Adrenal gland (tissue), 9 donors: ENCODE measurements at regions not wholly inside any gene's neighbourhood (a gene's known extent, or its start where the extent isn't known, plus 50 kb on each side); places are given as distances from the start of the nearest gene placed in this dataset.

Source experiments
- DNase-seq, 7 donors: peaks; one replicate each; pipeline ENCODE4 v3.0.0-alpha.2; 2019 to 2020
- H3K27ac ChIP-seq, 5 donors: fragments of 200-600 bp; sonication (generic) in 4 of 5; 1 replicate in 3 of 5; 2 replicates in 2 of 5; pipeline versions ENCODE4 v1.5.1 to v1.8.0; 2016 to 2020; ENCODE audit warnings: mild to moderate bottlenecking in 1 of 5
- H3K27me3 ChIP-seq: fragments of 200-600 bp; 2 replicates; pipeline ENCODE4 v1.8.0; 2021
- H3K36me3 ChIP-seq, 2 donors: fragments of 200-600 bp; replicated peaks in 1 of 2; 1 replicate in 1 of 2; 2 replicates in 1 of 2; pipeline versions ENCODE4 v1.5.1 to v1.8.0; 2018 to 2022
- H3K4me1 ChIP-seq, 2 donors: fragments of 200-600 bp; replicated peaks in 1 of 2; 1 replicate in 1 of 2; 2 replicates in 1 of 2; pipeline versions ENCODE4 v1.5.1 to v1.8.0; 2018 to 2021
- H3K4me3 ChIP-seq, 4 donors: fragments of 200-600 bp; sonication (generic) in 3 of 4; one replicate each; pipeline ENCODE4 v1.5.1; 2016 to 2018
- H3K9me3 ChIP-seq, 3 donors: fragments of 200-600 bp; sonication (generic) in 1 of 3; replicated peaks in 1 of 3; 1 replicate in 2 of 3; 2 replicates in 1 of 3; pipeline versions ENCODE4 v1.5.1 to v1.8.0; 2016 to 2021
- CTCF ChIP-seq, 6 experiments: fragments of 450-650 bp in 4 of 6; fragments of 200-600 bp in 2 of 6; sonication (generic) in 1 of 6; IDR thresholded peaks; 1 replicate in 5 of 6; 2 replicates in 1 of 6; pipeline versions ENCODE4 v1.5.1 to v1.8.0; 2016 to 2021; ENCODE audit warnings: antibody characterized with exemption in 6 of 6, mild to moderate bottlenecking in 2 of 6, moderate library complexity in 1 of 6
- POLR2A ChIP-seq, 2 donors: fragments of 450-650 bp; IDR thresholded peaks; one replicate each; pipeline ENCODE4 v1.6.1; 2017; ENCODE audit warnings: antibody characterized with exemption in 2 of 2, mild to moderate bottlenecking in 2 of 2, moderate library complexity in 1 of 2
- WGBS, 4 donors: extraction: QIAGEN DNeasy Blood & Tissue Kit in 2 of 4; methylation state at CpG; one replicate each; pipeline versions ENCODE4 v1.1.5 to v1.1.7; 2013 to 2017; 5-methylcytosine and 5-hydroxymethylcytosine counted together
- intact Hi-C, 2 donors: fragments of 100-400 bp; cut with DNase I; formaldehyde crosslinking; loops; one replicate each; pipeline versions ENCODE4 v1.14.1 to v1.15.0; 2022 to 2023
- donor health status: healthy with polysubstance abuse.
- donor health status: Bipolar disorder and iron deficiency.
- donor health status: DM: yes; HTN: yes; CAD: no.
- donor health status: DM: no; HTN: no; CAD: no.
- donor health status: DM: no; HTN: no; CAD: no.

DNA sequence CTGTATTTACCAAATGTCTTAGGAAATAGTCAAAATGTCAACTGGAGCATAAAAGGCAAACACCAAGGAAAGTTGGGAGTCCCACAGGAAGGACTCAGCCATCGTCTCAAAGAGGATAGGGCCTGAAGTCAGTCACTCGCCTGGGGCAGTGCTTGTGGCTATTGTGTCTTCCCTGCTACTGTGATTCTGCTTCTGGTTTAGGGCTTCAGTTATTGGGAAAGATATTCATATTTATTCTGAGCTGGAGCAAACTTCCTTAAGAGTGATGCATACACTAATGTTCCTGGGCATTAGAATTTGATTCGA, 118.1 kb downstream of the EDEM1 start:
- no peak overlapping the region for H3K4me3 ChIP-seq
- H3K27me3 ChIP-seq = peaks cover 1% of the 10 kb centered on the region
- no peaks in the 10 kb centered on the region for H3K4me1 ChIP-seq
- WGBS, 4 donors = 65 to 90% (median 76%) methylated on average over 3 of the region's 3 CpGs
- no peak overlapping the region for H3K27ac ChIP-seq
- intact Hi-C loops = loop anchor here in 1 of 2 donors (10.0 kb wide), 1 partner anchor 1489 kb away; no protein-coding TSS in a partner anchor
- H3K36me3 ChIP-seq = no peaks in the 10 kb centered on the region
- H3K9me3 ChIP-seq = no peaks in the 10 kb centered on the region
- no peak for DNase-seq
- TF ChIP-seq CTCF (IDR thresholded peaks at IDR 0.05) (no peak), POLR2A (IDR thresholded peaks at IDR 0.05) (no peak)

DNA sequence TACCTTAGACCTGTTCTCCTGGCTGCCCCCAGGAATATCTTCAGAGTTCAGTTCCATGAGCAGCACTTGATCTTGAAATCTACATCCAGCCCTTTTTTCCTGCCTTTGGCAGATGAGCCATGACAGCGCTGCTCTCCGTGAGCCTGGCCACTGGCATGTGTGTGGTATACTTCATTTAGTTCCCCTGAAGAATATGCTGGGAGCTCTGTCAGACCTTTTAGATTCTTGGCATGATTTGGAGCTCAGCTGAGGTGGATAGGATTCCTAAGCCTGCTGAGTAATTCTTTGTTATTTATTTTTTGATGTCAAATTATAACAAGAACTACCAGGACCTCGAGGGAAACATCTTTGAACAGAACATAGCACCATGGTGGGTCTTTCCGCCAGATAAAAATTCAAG, 121.7 kb downstream of the EDEM1 start:
- Histone ChIP-seq H3K9me3 (no peaks in the 10 kb centered on the region), H3K36me3 (no peaks in the 10 kb centered on the region), H3K27me3 (no peaks in the 10 kb centered on the region), H3K4me3 (no peak overlapping the region), H3K4me1 (no peaks in the 10 kb centered on the region), H3K27ac (no peak overlapping the region)
- TF ChIP-seq POLR2A (IDR thresholded peaks at IDR 0.05) = no peak
- TF ChIP-seq CTCF (IDR thresholded peaks at IDR 0.05) = no peak
- 69 to 82% (median 79%) methylated on average over 4 of the region's 4 CpGs for WGBS, 4 donors
- intact Hi-C loops = loop anchor here in 1 of 2 donors (10.0 kb wide), 1 partner anchor 1486 kb away; no protein-coding TSS in a partner anchor
- DNase-seq = no peak

DNA sequence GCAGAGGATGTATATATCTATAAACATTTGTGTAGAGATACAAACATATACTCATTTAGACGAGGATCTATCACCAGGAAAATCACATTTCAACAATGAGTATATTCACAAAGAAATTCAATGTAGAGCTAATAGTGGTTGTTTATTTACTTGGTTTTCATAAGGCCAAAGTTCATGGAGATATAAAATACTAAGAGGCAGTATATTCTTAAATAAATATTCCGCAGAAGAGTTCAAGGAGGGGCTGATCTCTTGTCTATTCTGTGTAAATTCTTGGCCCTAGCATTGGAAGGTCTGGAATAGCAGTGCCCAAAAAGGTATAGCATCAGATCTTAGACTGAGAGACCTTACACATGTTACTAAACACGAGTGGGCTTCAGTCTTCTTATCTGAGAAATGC, 122.1 kb downstream of the EDEM1 start:
- WGBS, 4 donors = 49 to 51% (median 50%) methylated on average over 3 of the region's 3 CpGs
- Histone ChIP-seq H3K27ac (no peak overlapping the region), H3K36me3 (no peaks in the 10 kb centered on the region), H3K27me3 (no peaks in the 10 kb centered on the region), H3K9me3 (no peaks in the 10 kb centered on the region), H3K4me1 (no peaks in the 10 kb centered on the region), H3K4me3 (no peak overlapping the region)
- TF ChIP-seq POLR2A (IDR thresholded peaks at IDR 0.05) (no peak), CTCF (IDR thresholded peaks at IDR 0.05) (no peak)
- no peak for DNase-seq
- intact Hi-C loops = loop anchor here in 1 of 2 donors (10.0 kb wide), 1 partner anchor 1485 kb away; no protein-coding TSS in a partner anchor

GRCh38 chr3:5310509-5310908, 123.0 kb downstream of the EDEM1 start:
- H3K4me3 ChIP-seq = no peak overlapping the region
- no peaks in the 10 kb centered on the region for H3K27me3 ChIP-seq
- H3K9me3 ChIP-seq = no peaks in the 10 kb centered on the region
- WGBS, 4 donors = 90 to 93% (median 92%) methylated on average over 5 of the region's 5 CpGs
- H3K4me1 ChIP-seq = no peaks in the 10 kb centered on the region
- no peak for DNase-seq
- H3K27ac ChIP-seq = no peak overlapping the region
- H3K36me3 ChIP-seq = no peaks in the 10 kb centered on the region
- TF ChIP-seq POLR2A (IDR thresholded peaks at IDR 0.05) = no peak
- no peak for TF ChIP-seq CTCF (IDR thresholded peaks at IDR 0.05)
- intact Hi-C loops = no loop called here
